HCT116 (cell line): ENCODE measurements at regions not wholly inside any gene's neighbourhood (a gene's known extent, or its start where the extent isn't known, plus 50 kb on each side); places are given as distances from the start of the nearest gene placed in this dataset.

ENCODE experiments used
- ATAC-seq: fragments of 200-7000 bp; cut with Tn5 transposase; 2 replicates; pipeline ENCODE4 v1.9.1; 2020; ENCODE audit warnings: mild to moderate bottlenecking, moderate library complexity
- BruUV-seq: library from RNA; stranded (reverse); fragments of 400-500 nt; replicated peaks from 2 replicates; lab custom pipeline; 2021; lab: Mats Ljungman, UMichigan
- CTCF ChIA-PET: fragments of 300-600 bp; sonication (Branson Sonifier 250); formaldehyde crosslinking; loops from one replicate; lab custom pipeline; 2021; ENCODE audit warnings: antibody characterized with exemption; lab: Charles Lee
- POLR2A ChIA-PET: fragments of 300-600, 350-600 bp; sonication (Branson Sonifier 250); formaldehyde crosslinking; loops from one replicate; lab custom pipeline; 2021; ENCODE audit warnings: antibody characterized with exemption; lab: Charles Lee
- RAD21 ChIA-PET, 2 experiments: fragments of 300-600 bp; sonication (Branson Sonifier 250); formaldehyde crosslinking; loops; one replicate each; lab custom pipeline; 2023; ENCODE audit warnings: low total read pairs in 2 of 2; ENCODE audit not compliant: uncharacterized antibody in 2 of 2, unreplicated experiment in 2 of 2, low non-redundant PET in 1 of 2; lab: Charles Lee
- DNase-seq: peaks from one replicate; pipeline ENCODE4 v3.0.0-alpha.2; 2010; ENCODE audit warnings: low read depth, low spot score
- H2AFZ ChIP-seq: fragments of 200-600 bp; shearing (Covaris generic), sonication (generic); 2 replicates; pipeline ENCODE4 v1.6.1; 2017; ENCODE audit warnings: low read depth, mixed run types, mixed read lengths, antibody characterized with exemption, low read length; ENCODE audit not compliant: poor library complexity, severe bottlenecking
- H3K27ac ChIP-seq: 2 replicates; pipeline ENCODE4 v1.5.1; 2012; ENCODE audit warnings: low read depth, low read length
- H3K27me3 ChIP-seq: fragments of 200-600 bp; sonication (generic); 2 replicates; pipeline ENCODE4 v1.6.1; 2016; ENCODE audit warnings: mixed run types, low read length, mixed read lengths; ENCODE audit not compliant: insufficient read depth
- H3K36me3 ChIP-seq, 2 experiments: fragments of 200-500 bp in 1 of 2; fragments of 200-600 bp in 1 of 2; sonication (Bioruptor generic) in 1 of 2; sonication (generic) in 1 of 2; 2 replicates each; pipeline versions ENCODE4 v1.5.1 to v1.6.1; 2014 to 2016; ENCODE audit warnings: low read length in 2 of 2, inconsistent platforms in 1 of 2, mixed read lengths in 1 of 2, mixed run types in 1 of 2; ENCODE audit not compliant: insufficient read depth in 2 of 2, control insufficient read depth in 1 of 2
- H3K4me1 ChIP-seq, 2 experiments: fragments of 200-600 bp in 1 of 2; sonication (generic) in 1 of 2; 2 replicates each; pipeline versions ENCODE4 v1.5.1 to v1.6.1; 2012 to 2017; ENCODE audit warnings: low read length in 2 of 2, inconsistent platforms in 1 of 2, mild to moderate bottlenecking in 1 of 2, mixed read lengths in 1 of 2, mixed run types in 1 of 2, moderate library complexity in 1 of 2; ENCODE audit not compliant: insufficient read depth in 2 of 2, control insufficient read depth in 1 of 2
- H3K4me2 ChIP-seq: fragments of 200-600 bp; sonication (generic); 2 replicates; pipeline ENCODE4 v1.6.1; 2017; ENCODE audit warnings: mixed run types, low read length, mixed read lengths
- H3K4me3 ChIP-seq, 2 experiments: fragments of 200-600 bp in 1 of 2; sonication (generic) in 1 of 2; replicated peaks in 1 of 2; 2 replicates each; pipeline ENCODE4 v1.5.1; 2011 to 2016; ENCODE audit warnings: low read length in 2 of 2, control low read depth in 1 of 2, low read depth in 1 of 2, mild to moderate bottlenecking in 1 of 2, mixed read lengths in 1 of 2, mixed run types in 1 of 2
- H3K79me2 ChIP-seq: fragments of 200-600 bp; sonication (generic); 2 replicates; pipeline ENCODE4 v1.6.1; 2017; ENCODE audit warnings: mild to moderate bottlenecking, mixed run types, low read length, moderate library complexity, mixed read lengths; ENCODE audit not compliant: insufficient read depth
- H3K9ac ChIP-seq: fragments of 200-600 bp; sonication (generic); 2 replicates; pipeline ENCODE4 v1.6.1; 2016; ENCODE audit warnings: low read length, mixed read lengths
- H3K9me2 ChIP-seq: fragments of 200-600 bp; sonication (generic), shearing (Covaris generic); 2 replicates; pipeline ENCODE4 v1.6.1; 2017; ENCODE audit warnings: mixed run types, mild to moderate bottlenecking, moderate library complexity; ENCODE audit not compliant: insufficient read depth
- H3K9me3 ChIP-seq, 2 experiments: fragments of 200-500 bp in 1 of 2; fragments of 200-600 bp in 1 of 2; sonication (Bioruptor generic) in 1 of 2; sonication (generic) in 1 of 2; 2 replicates each; pipeline ENCODE4 v1.6.1; 2014 to 2017; ENCODE audit warnings: low read length in 2 of 2, mixed read lengths in 2 of 2, inconsistent platforms in 1 of 2, low read depth in 1 of 2, mild to moderate bottlenecking in 1 of 2, mixed run types in 1 of 2, moderate library complexity in 1 of 2; ENCODE audit not compliant: control insufficient read depth in 1 of 2, insufficient read depth in 1 of 2
- H4K20me1 ChIP-seq: fragments of 200-600 bp; sonication (generic), shearing (Covaris generic); 2 replicates; pipeline ENCODE4 v1.6.1; 2017; ENCODE audit warnings: mixed run types, mild to moderate bottlenecking, moderate library complexity; ENCODE audit not compliant: insufficient read depth
- CEBPB ChIP-seq: IDR thresholded peaks from 2 replicates; pipeline ENCODE4 v1.6.1; 2012; ENCODE audit warnings: low read depth
- EGR1 ChIP-seq: IDR thresholded peaks from 2 replicates; pipeline ENCODE4 v1.6.1; 2012; ENCODE audit warnings: low read depth
- ELF1 ChIP-seq: IDR thresholded peaks from 2 replicates; pipeline ENCODE4 v1.6.1; 2012; ENCODE audit warnings: low read depth, borderline replicate concordance
- EZH2phosphoT487 ChIP-seq: fragments of 200-600 bp; IDR thresholded peaks from 2 replicates; pipeline ENCODE4 v1.6.1; 2018; ENCODE audit warnings: antibody characterized with exemption, borderline replicate concordance
- FOSL1 ChIP-seq: IDR thresholded peaks from 2 replicates; pipeline ENCODE4 v1.6.1; 2012; ENCODE audit warnings: low read depth
- POLR2A ChIP-seq: IDR thresholded peaks from 2 replicates; pipeline ENCODE4 v1.7.0; 2011; ENCODE audit warnings: borderline replicate concordance; ENCODE audit not compliant: insufficient read depth, insufficient read length; ENCODE audit errors: extremely low read depth
- RAD21 ChIP-seq: IDR thresholded peaks from 2 replicates; pipeline ENCODE4 v1.6.1; 2012; ENCODE audit warnings: low read depth, mild to moderate bottlenecking
- SIN3A ChIP-seq: IDR thresholded peaks from 2 replicates; pipeline ENCODE4 v1.6.1; 2012; ENCODE audit warnings: low read depth
- TCF7L2 ChIP-seq: IDR thresholded peaks from 2 replicates; pipeline ENCODE4 v1.7.0; 2011; ENCODE audit warnings: borderline replicate concordance, inconsistent platforms; ENCODE audit not compliant: insufficient read depth, insufficient read length; ENCODE audit errors: extremely low read depth
- YY1 ChIP-seq: IDR thresholded peaks from 2 replicates; pipeline ENCODE4 v1.6.1; 2011; ENCODE audit warnings: low read length, low read depth, moderate library complexity, mild to moderate bottlenecking; ENCODE audit not compliant: insufficient replicate concordance; ENCODE audit errors: extremely low read depth
- ZFX ChIP-seq: fragments of 450-650 bp; IDR thresholded peaks from 2 replicates; pipeline ENCODE4 v1.6.1; 2017
- ZNF274 ChIP-seq: fragments of 200-500 bp; sonication (Bioruptor generic); IDR thresholded peaks from 2 replicates; pipeline ENCODE4 v1.6.1; 2014; ENCODE audit warnings: mild to moderate bottlenecking, low read depth, low read length, inconsistent platforms
- intact Hi-C: fragments of 100-400 bp; cut with micrococcal nuclease; formaldehyde crosslinking; loops from 2 replicates; pipeline ENCODE4 v1.10.0; 2022

DNA sequence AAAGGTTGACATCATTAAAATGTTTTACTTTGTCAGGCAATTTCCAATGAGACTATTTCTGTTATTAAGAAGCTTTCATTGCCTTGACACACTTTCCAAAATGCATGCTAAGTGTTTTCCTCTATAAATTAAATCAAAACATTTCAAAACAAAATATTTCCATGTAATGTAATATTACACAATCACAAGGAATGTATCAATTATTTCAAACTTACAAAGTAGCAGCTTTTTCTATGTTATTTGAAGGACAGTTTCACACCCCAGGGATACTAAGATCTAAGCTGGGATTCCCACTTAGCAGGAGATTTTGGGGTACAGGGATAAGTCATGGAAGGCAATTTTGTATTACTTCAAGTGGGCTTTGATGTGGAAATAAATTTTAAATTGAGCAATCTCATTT, 144.9 kb downstream of the FOXG1 start:
- Histone ChIP-seq H4K20me1 (no peaks in the 10 kb centered on the region), H3K4me1 (no peaks in the 10 kb centered on the region), H3K9me2 (no peaks in the 10 kb centered on the region), H3K79me2 (no peaks in the 10 kb centered on the region), H3K4me3 (no peak overlapping the region), H3K36me3 (no peaks in the 10 kb centered on the region), H2AFZ (no peak overlapping the region), H3K4me2 (no peak overlapping the region), H3K27ac (no peak overlapping the region), H3K9ac (no peak overlapping the region), H3K27me3 (no peaks in the 10 kb centered on the region), H3K9me3 (peaks cover 0 to 13% of the 10 kb centered on the region in 2 experiments; a peak in 2 of 4 replicates)
- DNase-seq (no peak), ATAC-seq (no peak)
- BruUV-seq = no TSS peak
- intact Hi-C loops = no loop called here
- ChIA-PET POLR2A (no interaction called here), CTCF (no interaction called here), RAD21 (no interaction called here)
- TF ChIP-seq ZNF274 (no peak), ELF1 (no peak), CEBPB (no peak)

DNA sequence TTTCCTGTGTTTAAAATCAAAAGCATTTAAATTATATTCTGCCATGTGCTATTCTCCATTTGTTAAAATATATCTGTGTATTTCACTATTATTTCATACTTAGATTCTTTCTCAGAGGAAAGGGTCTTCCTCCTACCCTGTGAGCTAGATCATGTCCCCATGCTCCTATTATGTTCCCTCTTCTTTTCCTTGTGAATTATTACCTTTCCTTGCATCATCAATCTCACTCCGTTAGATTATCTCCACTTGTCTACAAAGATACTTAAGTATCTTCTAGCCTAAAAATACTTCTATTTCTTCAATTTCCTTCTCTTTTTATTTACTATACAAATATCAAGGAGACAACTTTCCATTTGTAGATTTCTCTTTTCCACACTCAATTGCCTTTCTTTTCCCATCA, 146.5 kb downstream of the FOXG1 start:
- no TSS peak for BruUV-seq
- RAD21 ChIA-PET = no interaction called here

More for the DNA sequence above, 146.5 kb downstream of the FOXG1 start:
- H4K20me1 ChIP-seq = no peaks in the 10 kb centered on the region
- H2AFZ ChIP-seq = no peak overlapping the region
- TF ChIP-seq YY1 = no peak
- no peak for TF ChIP-seq EZH2phosphoT487
- no peak for TF ChIP-seq ELF1
- no peak for TF ChIP-seq SIN3A
- no peak for TF ChIP-seq RAD21
- TF ChIP-seq EGR1 = no peak
- no peak for TF ChIP-seq POLR2A
- TF ChIP-seq ZFX = no peak
- TF ChIP-seq CEBPB = no peak
- TF ChIP-seq ZNF274 = no peak
- no peak for TF ChIP-seq TCF7L2
- TF ChIP-seq FOSL1 = no peak
- POLR2A ChIA-PET = no interaction called here
- ATAC-seq = no peak
- no peaks in the 10 kb centered on the region for H3K9me2 ChIP-seq
- H3K4me3 ChIP-seq = no peak overlapping the region
- no peak overlapping the region for H3K9ac ChIP-seq
- H3K36me3 ChIP-seq = no peaks in the 10 kb centered on the region
- H3K4me2 ChIP-seq = no peak overlapping the region
- H3K9me3 ChIP-seq = peaks cover 0 to 13% of the 10 kb centered on the region in 2 experiments; a peak in 2 of 4 replicates
- intact Hi-C loops = no loop called here
- no peak for DNase-seq
- H3K79me2 ChIP-seq = no peaks in the 10 kb centered on the region
- H3K27ac ChIP-seq = no peak overlapping the region
- CTCF ChIA-PET = no interaction called here
- no peaks in the 10 kb centered on the region for H3K27me3 ChIP-seq
- H3K4me1 ChIP-seq = no peaks in the 10 kb centered on the region
